Loucy (cell line): ENCODE measurements at regions not wholly inside any gene's neighbourhood (a gene's known extent, or its start where the extent isn't known, plus 50 kb on each side); places are given as distances from the start of the nearest gene placed in this dataset.
"Not testable (repeated sequence)": the region's sequence is repeated elsewhere in the genome, so short reads cannot be mapped to it uniquely, and the experiment has no call there.

Experiments
- CTCF ChIP-seq: fragments of 200-600 bp; sonication (generic); conservative IDR thresholded peaks from 2 replicates; pipeline ENCODE4 v1.5.1; 2014; ENCODE audit warnings: mild to moderate bottlenecking, antibody characterized with exemption, low read length
- EZH2phosphoT487 ChIP-seq: fragments of 200-600 bp; IDR thresholded peaks from 2 replicates; pipeline ENCODE4 v1.6.1; 2018; ENCODE audit warnings: antibody characterized with exemption, mild to moderate bottlenecking, moderate library complexity, borderline replicate concordance

GRCh38 chr6:57878792-57879191 is 561.4 kb downstream of the PRIM2 start:
- TF ChIP-seq CTCF, EZH2phosphoT487: not testable (repeated sequence)
